ENCODE measurements at regions not wholly inside any gene's neighbourhood (a gene's known extent, or its start where the extent isn't known, plus 50 kb on each side); places are given as distances from the start of the nearest gene placed in this dataset.

- no peak for DNase-seq (ENCODE audit: low spot score)
Measured at GRCh38 chr10:121426307-121426706, 171.9 kb downstream of the FGFR2 start.
